WI38 (cell line): ENCODE measurements at regions not wholly inside any gene's neighbourhood (a gene's known extent, or its start where the extent isn't known, plus 50 kb on each side); places are given as distances from the start of the nearest gene placed in this dataset.

Experiments
- H3K4me3 ChIP-seq: 2 replicates; pipeline ENCODE4 v1.5.1; 2011; ENCODE audit warnings: low read depth, mild to moderate bottlenecking, control low read depth, low read length
- TF ChIP-seq, protein P1 (sequence below): IDR thresholded peaks from 2 replicates; pipeline ENCODE4 v1.5.1; 2012; ENCODE audit warnings: low read depth, mild to moderate bottlenecking, control low read depth, low read length

- TF ChIP-seq, protein P1, sequence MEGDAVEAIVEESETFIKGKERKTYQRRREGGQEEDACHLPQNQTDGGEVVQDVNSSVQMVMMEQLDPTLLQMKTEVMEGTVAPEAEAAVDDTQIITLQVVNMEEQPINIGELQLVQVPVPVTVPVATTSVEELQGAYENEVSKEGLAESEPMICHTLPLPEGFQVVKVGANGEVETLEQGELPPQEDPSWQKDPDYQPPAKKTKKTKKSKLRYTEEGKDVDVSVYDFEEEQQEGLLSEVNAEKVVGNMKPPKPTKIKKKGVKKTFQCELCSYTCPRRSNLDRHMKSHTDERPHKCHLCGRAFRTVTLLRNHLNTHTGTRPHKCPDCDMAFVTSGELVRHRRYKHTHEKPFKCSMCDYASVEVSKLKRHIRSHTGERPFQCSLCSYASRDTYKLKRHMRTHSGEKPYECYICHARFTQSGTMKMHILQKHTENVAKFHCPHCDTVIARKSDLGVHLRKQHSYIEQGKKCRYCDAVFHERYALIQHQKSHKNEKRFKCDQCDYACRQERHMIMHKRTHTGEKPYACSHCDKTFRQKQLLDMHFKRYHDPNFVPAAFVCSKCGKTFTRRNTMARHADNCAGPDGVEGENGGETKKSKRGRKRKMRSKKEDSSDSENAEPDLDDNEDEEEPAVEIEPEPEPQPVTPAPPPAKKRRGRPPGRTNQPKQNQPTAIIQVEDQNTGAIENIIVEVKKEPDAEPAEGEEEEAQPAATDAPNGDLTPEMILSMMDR, result no peak
- no peak overlapping the region for H3K4me3 ChIP-seq
Measured at GRCh38 chr18:38932752-38933151, 1367.2 kb upstream of the CELF4 start.

DNA sequence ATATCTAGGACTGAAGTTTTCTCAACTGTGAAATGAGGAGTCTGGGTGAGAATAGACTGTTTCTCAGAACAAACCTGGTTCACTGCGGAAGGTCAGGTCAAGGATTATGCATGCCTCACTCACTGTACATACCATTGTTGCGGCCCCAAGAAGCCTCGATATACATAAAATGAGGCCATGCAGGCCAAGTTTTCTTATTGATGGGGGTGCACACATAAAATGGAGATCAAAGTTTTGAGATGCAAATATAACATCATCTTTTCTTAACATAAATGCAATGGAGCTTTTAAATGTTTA is 1366.1 kb upstream of the CELF4 start:
- TF ChIP-seq, protein P1, result no peak
- H3K4me3 ChIP-seq, result no peak overlapping the region

DNA sequence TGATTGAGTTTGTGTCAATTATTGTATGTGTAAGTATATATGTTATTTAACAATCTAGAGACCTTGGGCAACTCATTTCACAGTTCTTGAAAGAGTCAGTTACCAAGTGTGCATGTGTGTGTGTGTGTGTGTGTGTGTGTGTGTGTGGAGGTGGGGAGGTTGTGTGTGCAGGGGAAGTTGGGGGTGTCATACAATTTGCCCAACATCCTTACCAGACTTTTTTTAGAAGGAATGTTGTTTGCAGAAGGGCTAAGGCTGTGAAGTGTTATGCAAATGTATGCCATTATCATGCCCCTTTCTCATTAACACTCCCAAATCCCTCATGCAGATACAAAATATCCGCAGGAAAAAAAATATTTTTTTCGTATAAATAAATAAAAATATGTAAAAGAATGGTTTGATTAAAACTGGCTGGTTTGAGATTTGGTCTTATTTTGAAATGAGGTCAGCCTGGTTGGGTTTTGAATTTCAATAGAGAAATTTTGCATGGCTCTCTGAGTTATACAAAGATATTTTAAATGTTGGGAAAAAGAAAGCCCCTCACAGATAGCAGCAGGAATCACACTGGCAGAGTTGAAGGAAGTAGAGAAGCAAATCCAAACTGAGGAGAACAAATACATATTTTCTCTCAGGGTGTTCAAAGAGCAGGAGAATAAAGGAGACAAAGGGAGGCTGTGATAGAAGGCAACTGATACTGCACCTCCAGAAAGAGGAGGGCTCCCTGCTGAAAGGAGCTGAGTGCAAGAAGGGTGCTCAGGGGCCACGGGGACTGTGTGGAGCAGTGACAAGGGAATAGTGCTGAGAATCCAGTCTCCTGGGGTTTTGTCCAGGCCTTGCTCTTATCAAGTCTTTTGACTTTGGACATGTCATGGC is 1365.5 kb upstream of the CELF4 start:
- TF ChIP-seq, protein P1, result no peak
- no peak overlapping the region for H3K4me3 ChIP-seq

GRCh38 chr18:38923540-38923939 is 1357.9 kb upstream of the CELF4 start:
- H3K4me3 ChIP-seq, result no peak overlapping the region
- TF ChIP-seq, protein P1, result no peak

GRCh38 chr18:38923126-38923525 is 1357.5 kb upstream of the CELF4 start:
- TF ChIP-seq, protein P1, result no peak
- H3K4me3 ChIP-seq, result no peak overlapping the region

- TF ChIP-seq, protein P1, result no peak
- no peak overlapping the region for H3K4me3 ChIP-seq
Measured at GRCh38 chr18:38909972-38910371, 1344.4 kb upstream of the CELF4 start.

DNA sequence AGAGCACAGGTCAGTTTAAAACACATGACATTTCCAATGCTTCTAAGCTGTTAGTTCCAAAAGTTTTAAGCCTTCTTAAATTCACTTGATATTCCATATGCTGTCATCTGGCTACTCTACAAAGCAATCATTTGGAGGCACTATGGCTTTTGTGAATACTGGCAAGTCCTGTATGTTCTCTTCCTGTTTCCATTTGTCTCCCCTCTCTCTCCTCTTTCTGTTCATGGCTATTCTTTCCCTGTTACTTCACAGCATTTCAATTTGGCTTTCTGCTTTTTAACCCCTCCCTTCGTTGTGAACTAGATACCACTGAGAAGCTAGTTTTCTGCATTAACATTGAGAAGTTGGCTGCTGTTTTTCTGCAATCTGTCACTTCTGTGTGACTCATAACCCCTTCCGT is 1337.2 kb upstream of the CELF4 start:
- TF ChIP-seq, protein P1, result no peak

More for the DNA sequence above, 1337.2 kb upstream of the CELF4 start:
- H3K4me3 ChIP-seq, result no peak overlapping the region
